HK-2 (cell line): ENCODE measurements at regions not wholly inside any gene's neighbourhood (a gene's known extent, or its start where the extent isn't known, plus 50 kb on each side); places are given as distances from the start of the nearest gene placed in this dataset.
"Not testable (repeated sequence)": the region's sequence is repeated elsewhere in the genome, so short reads cannot be mapped to it uniquely, and the experiment has no call there.

ENCODE experiments used
- DNase-seq: peaks from one replicate; pipeline ENCODE4 v3.0.0-alpha.2; 2018; ENCODE audit not compliant: unreplicated experiment

DNA sequence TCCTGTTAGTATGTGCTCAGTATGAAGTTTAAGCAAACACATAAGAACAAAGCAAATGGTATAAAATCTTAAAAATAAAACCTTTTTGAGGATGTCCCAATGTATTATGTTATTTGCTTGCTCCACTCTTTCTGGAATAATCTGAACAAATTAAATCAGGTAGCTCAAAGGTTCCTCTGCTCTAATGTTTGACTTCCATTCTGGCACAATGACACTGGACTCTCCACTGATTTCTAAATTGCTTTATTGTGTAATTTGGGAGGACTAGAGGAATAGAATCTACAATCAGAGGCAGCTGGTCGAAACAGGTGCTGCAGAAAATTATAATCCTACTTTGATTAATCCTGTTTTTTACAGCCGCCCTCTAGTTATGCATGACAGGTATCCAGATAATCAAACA lies 523.7 kb upstream of the FOXG1 start:
- DNase-seq: no peak

DNA sequence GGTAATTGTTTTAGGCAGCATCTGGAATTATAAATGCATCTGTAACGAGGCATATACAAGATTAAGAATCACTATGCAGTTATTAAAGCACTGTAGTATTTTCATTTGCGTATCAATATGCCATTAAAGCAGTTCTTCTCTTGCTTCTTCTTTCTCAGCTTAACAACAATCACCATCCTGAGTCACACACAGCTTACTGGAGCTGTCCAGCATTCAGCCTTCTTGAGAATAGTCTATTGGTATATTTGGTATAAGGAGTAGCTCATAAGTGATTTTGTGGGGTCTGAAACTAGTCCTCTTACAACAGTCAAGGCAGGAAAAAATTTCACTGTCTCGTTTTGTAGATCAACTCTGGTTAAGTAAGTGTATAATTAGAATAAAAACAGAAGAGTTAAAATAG lies 523.0 kb upstream of the FOXG1 start:
- DNase-seq: no peak

DNA sequence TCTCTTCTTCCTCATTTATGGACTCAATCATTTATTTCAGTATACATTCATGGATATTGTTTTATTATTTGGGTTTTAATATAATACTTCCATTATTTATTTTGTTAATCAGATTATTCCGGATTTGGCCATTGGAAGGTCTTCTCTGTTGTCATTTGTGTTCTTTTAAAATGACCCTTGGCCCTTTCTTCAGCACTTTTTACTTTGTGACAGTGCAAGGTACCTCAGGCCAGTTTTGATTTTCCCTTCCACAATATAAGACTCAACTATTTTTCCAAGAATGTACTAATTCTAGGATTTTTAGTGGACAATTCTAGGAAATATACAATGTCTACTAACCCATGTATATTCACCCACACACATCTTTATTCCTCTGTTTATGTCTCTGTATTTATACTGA lies 521.4 kb upstream of the FOXG1 start:
- no peak for DNase-seq

DNA sequence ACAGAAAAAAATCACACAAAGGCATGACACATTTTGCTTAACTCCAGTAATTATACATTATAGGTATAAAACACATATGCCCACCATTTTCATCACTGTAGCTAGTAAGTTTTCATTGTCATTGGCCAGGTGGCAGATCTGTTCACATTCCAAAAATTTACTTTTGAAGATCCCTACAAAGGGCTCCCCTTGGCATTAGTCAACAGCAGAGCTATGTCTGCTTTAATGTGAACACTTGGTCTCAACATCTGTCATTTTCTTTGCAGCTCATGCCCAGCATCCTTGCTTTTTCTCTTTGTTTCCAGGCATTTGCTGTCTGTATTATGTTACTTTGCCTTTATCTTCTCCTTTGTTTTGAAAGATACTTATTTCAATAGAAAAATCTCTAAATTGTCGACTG lies 519.1 kb upstream of the FOXG1 start:
- no peak for DNase-seq

DNA sequence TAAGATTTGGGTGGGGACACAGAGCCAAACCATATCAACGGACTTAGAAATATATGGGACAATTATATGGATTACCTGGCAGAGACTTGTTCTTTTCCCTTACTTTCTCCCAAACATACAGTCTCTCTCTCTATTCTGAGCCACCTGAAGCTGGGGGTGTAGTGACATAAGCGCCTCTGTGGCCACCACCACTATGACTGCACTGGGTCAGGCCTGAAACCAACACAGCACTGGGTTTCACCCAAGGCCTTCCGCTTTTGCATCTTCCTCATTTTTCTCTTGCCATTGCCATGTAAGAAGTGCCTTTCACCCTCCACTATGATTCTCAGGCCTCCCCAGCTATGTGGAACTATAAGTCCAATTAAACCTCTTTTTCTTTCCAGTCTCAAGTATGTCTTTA lies 514.5 kb upstream of the FOXG1 start:
- not testable (repeated sequence) for DNase-seq

DNA sequence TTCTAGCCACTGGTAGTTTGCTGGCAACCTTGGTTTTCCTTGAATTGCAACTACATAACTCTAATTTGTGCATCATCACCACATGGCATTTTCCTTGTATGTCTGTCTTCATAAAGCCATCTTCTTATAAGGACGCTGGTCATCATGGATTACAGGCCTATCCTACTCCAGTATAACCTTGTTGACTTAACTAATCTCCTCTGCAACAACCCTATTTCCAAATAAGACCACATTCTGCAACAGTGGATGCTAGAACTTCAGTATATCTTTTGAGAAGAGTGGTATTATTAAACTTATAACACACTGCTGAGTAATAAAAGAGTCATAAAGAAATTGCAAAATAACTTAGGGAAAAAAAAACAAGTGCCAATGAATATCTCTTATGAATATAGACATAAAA lies 511.8 kb upstream of the FOXG1 start:
- DNase-seq: no peak

DNA sequence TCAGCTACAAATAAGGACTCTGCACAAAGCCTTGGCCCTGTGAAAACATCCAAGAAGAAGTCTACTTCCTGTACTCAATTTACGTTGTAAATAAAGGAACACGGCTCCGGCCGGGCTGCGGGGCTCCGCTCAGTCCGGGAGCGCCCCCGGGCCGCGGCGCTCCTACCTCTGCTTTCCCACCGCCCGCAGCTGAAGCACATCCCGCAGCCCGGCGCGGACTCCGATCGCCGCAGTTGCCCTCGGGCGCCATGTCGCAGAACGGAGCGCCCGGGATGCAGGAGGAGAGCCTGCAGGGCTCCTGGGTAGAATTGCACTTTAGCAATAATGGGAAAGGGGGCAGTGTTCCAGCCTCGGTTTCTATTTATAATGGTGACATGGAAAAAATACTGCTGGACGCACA lies 502.3 kb upstream of the FOXG1 start:
- no peak for DNase-seq

DNA sequence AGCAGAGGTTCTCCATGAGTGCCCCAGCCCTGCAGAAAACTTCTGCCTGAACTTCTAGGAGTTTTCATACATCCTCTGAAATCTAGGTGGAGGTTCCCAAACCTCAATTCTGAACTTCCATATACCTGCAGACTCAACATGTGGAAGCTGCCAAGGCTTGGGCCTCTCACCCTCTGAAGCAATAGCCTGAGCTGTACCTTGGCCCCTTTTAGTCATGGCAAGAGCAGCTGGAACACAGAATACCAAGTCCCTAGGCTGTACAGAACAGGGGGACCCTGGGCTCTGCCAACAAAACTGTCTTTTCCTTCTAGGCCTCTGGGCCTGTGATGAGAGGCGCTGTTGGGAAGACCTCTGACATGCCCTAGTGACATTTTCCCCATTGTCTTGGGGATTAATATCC lies 494.3 kb upstream of the FOXG1 start:
- no peak for DNase-seq

DNA sequence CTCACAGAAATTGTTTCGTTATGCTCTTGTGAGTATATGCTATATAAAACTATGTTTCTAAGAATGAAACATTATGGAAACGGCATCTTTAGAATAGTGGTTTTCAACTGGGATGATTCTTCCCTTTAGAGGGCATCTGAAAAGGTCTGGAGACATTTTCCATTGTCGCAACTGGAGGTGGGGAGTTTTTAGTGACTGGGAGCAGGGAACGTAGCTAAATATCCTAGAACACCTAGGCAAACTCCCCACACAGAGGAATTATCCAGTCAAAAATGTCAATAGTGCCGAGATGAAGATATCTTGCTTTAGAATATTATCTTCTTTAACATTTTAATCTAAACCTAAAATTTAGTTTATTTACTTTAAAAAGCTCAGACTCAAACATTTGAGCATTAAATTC lies 486.1 kb upstream of the FOXG1 start:
- DNase-seq: no peak

DNA sequence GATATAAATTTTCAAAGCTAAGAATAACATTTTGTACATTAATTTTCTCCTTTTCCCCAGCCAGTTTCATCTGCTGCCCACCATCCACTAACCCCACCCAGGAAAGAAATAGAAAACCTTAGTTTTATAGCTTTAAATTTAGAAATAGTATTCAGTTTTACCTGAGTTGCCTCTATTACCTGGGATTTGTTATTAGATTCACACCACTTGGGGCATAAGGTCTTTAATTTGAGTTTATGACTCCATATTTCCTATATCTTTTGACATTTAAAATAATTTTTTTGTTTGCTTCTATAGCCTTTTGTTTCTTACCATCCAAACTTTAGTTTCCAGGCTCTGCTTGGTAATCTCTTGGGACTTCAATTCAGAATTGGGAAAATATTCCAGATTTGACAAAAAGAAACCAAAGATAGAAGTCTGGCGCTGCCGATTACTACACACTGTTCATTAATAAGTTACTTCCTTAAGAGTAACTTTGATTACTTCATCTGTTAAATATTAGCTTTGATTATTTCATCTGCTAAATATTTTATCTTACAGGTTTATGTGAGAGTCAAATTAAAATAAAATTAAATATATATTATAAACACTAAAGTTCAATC lies 485.5 kb upstream of the FOXG1 start:
- DNase-seq: no peak

DNA sequence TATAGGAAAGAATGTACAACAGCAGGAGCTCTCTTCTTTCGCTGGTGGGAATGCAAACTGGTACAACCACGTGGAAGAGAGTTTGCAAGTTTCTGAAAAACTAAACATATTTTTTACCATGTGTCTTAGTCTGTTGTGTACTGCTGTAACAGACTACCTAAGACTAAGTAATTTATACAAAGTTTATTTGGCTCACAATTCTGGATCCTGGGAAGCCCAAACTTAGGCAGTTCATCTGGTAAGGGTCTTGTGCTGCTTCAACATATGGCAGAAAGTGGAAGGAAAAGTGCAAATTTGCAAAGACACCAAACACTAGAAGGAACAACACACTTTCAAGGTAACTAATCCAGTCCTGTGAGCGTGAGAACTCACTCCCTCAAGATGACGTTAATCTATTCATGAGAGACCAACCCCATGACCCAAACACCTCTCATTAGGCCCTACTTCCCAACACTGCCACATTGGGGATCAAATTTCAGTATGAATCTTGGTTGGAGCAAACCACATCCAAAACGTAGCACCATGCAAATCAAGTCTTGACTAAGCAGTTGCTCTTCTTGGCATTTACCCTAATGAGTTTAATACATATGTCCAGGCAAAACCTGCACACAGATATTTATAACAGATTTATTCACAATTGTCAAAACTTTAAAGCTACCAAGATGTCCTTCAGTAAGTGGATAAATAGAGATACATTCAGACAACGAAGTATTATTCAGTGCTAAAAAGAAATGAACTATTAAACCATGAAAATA lies 481.9 kb upstream of the FOXG1 start:
- no peak for DNase-seq

DNA sequence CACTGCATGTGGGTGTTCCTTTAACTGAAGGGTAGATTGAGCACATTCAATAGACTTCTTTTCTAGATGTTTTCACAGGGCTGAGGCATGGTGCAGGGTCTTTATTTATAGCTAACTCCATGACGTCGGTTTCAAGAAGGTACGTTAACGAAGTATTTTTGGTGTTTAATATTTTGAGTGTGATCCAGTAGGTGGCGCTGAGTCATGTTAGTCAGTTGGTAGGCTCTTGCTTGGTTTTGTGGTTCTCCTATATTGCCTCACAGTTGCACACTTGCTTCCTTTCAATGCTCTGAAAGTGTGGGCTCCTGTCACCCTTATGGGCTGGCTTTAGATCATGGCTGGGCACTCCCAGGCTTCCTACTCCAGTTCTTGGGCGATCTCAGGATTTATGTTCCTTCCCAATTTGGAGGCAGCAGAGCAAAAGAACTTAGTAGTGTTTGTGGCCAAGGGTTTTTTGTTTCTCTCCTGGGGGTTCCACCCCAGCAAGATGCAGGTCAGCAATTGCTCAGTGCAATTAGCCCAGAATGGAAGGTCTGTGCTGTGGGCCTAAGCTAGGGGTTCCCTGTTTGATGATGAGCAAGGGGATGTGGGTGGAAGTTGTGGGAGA lies 471.6 kb upstream of the FOXG1 start:
- DNase-seq: no peak

DNA sequence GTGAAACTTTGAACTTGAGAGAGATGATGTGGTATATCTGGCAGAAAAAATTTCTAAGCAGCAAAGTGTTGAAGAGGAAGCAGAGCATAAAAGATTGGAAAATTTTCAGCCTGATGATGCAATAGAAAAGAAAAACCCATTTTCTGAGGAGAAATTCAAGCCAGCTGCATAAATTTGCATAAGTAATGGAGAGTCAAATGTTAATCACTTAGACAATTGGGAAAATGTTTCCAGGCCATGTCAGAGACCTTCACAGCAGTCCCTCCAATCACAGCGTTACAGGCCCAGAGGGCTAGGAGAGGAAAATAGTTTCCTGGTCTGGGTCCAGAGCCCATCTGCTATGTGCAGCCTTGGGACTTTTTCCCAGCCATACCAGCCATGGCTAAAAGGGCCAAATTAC lies 469.0 kb upstream of the FOXG1 start:
- DNase-seq: no peak

DNA sequence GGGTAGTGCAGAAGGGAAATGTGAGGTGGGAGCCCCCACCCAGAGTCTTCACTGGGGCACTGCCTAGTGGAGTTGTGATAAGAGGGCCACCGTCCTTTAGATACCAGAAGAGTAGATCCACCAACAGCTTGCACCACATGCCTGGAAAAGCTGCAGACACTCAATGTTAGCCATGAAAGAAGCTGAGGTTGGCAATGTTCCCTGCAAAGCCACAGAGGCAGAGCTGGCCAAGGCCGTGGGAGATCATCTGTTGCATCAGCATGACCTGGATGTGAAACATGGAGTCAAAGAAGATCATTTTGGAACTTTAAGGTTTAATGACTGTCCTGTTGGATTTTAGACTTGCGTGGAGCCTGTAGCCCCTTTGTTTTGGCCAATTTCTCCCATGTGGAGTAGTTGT lies 468.4 kb upstream of the FOXG1 start:
- no peak for DNase-seq

DNA sequence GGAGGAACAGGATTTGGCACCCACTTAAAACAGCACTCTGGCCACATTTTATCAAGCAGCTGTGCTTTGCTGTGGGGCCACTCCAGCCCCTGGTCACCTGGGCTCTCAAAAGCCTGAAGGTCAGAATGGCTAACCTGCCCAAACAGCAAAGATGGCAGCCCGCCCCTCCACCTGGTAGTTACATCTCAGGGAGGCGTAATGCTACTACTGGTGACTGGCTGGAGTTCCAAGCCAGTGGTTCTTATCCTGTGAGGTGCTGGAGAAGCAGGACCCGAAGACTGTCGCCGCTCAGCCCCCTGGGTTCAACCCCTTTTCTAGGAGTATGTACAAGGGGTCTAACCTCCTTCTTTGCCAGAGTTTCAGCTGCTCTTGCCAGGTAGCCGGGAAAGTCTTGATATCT lies 467.4 kb upstream of the FOXG1 start:
- DNase-seq: no peak

DNA sequence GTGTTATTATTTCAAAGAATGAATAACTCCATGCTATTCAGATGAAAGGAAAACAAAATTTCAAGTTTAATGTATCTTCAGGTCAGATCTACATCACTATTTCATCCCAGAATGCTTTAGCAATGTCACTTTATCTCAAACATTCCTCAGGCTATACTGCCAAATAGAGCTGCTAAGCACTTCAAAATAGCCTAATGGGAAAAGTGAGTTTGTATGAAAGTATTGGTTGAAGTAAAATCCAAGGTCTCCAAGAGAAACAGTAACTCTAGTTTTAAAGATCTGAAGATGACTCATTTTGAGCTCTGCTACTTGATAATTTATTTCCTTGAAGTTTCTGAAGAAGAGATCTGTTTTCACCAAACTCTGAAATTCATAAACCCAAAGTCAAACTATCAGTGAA lies 466.2 kb upstream of the FOXG1 start:
- no peak for DNase-seq

DNA sequence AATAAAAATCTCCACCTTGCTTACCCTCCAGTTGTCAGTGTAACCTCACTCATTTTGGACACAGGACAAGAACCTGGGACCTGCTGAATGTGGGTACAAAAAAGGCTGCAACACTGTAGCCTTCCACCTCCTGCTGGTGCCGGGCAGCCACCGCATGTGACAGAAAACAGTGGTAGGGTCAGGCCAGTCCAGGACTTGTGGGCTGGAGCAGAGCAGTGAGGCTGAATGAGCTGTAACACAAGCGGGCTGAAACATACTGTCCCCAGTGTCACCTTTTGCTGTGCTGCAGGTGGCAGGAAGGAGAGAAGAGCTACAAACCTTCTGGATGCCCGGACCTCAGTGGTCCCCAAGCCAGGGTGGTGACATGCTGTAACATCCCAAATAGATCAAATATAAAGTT lies 465.4 kb upstream of the FOXG1 start:
- DNase-seq: no peak

DNA sequence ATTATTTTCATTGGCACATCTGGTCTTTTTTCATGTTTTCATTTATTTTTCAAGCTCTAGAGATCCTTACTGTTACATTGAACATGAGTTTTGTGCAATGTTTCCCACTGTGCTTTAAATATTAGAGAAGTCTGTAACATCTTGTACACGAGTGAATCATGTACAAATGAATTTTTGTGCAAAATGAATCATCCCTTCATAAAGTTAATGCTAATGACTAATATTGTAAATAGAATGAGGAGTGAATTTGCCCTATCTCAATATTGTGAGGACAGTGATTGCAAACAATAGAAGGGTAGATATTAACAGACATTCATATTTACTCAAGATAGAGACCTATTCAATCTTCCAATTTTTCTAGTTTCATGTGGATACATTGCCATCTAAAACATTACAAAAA lies 463.3 kb upstream of the FOXG1 start:
- DNase-seq: no peak

DNA sequence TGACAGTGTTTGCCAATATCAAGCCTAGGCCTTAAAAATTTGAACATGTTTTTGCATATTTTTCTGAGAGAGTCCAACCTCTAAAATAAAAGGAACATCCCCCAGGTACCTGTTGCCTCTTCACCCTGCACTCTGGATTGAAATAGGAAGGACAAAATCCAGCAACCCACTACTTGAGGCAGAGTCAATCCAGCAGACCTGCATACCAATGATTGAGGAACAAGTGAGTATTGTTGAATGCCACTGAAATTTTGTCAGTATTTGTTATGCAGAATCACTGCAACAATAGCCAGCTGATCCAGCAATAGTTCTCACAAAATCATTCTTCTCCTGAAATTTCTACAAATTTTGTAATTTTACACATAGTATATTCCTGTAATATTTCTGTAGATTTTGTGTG lies 460.6 kb upstream of the FOXG1 start:
- no peak for DNase-seq

DNA sequence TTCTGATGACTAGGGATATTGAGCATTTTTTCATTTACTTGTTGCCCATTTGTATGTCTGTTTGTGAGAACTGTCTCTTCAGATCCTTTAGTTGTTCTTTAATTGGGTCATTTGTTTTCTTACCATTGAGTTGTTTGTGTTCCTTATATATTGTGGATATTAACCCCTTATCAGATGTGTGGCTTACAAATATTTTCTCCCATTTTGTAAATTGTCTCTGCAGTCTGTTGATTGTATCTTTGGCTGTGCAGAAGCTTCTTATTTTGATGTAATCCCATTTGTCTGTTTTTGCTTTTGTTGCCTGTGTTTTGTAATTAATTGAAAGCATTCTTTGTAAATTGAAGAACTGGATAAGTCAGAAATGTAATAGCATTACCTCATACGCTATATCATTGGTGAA lies 459.1 kb upstream of the FOXG1 start:
- DNase-seq: no peak

DNA sequence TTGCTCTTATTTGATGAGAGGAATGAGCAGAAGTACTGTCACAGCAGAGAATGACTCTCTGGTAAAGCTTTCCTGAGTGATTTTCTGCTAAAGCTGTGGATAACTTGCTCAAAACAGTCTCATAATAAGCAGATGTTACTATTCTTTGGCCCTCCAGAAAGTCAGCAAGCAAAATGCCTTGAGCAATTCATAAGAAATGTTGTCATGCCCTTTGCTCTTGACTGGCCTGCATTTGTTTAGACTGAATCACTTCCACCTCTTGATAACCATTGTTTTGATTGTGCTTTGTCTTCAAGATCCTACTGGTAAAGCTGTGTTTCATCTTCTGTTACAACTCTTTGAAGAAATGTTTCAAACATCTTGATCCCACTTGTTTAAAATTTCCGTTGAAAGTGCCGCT lies 457.9 kb upstream of the FOXG1 start:
- no peak for DNase-seq

DNA sequence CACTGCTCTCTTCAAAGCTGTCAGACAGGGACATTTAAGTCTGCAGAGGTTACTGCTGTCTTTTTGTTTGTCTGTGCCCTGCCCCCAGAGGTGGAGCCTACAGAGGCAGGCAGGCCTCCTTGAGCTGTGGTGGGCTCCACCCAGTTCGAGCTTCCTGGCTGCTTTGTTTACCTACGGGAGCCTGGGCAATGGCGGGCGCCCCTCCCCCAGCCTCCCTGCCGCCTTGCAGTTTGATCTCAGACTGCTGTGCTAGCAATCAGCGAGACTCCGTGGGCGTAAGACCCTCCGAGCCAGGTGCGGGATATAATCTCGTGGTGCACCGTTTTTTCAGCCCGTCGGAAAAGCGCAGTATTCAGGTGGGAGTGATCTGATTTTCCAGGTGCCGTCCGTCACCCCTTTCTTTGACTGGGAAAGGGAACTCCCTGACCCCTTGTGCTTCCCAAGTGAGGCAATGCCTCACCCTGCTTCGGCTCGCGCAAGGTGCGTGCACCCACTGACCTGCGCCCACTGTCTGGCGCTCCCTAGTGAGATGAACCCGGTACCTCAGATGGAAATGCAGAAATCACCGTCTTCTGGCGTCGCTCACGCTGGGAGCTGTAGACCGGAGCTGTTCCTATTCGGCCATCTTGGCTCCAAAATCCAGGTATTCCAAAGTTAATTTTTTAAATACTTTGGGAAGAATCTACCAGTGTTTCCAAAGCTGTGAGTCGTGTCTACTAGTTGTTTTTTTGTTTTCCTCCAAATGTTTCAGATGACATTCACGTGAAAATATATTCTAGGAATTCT lies 448.5 kb upstream of the FOXG1 start:
- not testable (repeated sequence) for DNase-seq
